ENCODE measurements at regions not wholly inside any gene's neighbourhood (a gene's known extent, or its start where the extent isn't known, plus 50 kb on each side); places are given as distances from the start of the nearest gene placed in this dataset.

GRCh38 chr13:110815471-110816204 is 99.2 kb downstream of the ANKRD10 start:
- no peaks in the 10 kb centered on the region for H3K9me2 ChIP-seq (replicated peaks; ENCODE audit: control insufficient read depth, low read length)
- TF ChIP-seq EZH2phosphoT487 (IDR thresholded peaks at IDR 0.05; ENCODE audit: borderline replicate concordance, low read length) = no peak
- TF ChIP-seq, protein P1, sequence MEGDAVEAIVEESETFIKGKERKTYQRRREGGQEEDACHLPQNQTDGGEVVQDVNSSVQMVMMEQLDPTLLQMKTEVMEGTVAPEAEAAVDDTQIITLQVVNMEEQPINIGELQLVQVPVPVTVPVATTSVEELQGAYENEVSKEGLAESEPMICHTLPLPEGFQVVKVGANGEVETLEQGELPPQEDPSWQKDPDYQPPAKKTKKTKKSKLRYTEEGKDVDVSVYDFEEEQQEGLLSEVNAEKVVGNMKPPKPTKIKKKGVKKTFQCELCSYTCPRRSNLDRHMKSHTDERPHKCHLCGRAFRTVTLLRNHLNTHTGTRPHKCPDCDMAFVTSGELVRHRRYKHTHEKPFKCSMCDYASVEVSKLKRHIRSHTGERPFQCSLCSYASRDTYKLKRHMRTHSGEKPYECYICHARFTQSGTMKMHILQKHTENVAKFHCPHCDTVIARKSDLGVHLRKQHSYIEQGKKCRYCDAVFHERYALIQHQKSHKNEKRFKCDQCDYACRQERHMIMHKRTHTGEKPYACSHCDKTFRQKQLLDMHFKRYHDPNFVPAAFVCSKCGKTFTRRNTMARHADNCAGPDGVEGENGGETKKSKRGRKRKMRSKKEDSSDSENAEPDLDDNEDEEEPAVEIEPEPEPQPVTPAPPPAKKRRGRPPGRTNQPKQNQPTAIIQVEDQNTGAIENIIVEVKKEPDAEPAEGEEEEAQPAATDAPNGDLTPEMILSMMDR (IDR thresholded peaks at IDR 0.05; ENCODE audit: low read depth, low read length, poor library complexity, severe bottlenecking) = no peak

DNA sequence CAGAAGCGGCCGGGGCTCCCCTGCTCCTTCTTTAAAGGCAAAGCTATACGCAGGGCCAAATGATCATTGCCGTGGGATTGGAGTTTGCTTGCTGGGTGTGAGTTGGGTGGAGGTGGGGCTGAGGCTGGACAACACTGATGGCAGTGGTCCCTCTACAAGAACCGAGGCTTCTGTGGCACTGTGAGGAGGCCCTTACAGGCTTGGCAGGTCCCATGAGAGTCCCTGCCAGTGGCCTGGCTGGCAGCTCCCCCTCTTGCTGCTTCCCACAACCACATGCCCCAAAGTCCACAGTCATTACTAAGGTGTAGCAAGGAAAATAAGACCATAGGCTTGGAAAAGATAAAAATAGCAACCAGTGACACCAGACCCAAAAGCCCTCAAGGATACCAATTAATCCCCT is 98.4 kb downstream of the ANKRD10 start:
- Histone ChIP-seq H3F3A (ENCODE audit: control insufficient read depth, insufficient read depth) (no peaks in the 10 kb centered on the region), H3K4me1 (ENCODE audit: control insufficient read depth, low read length) (no peaks in the 10 kb centered on the region), H3K79me2 (ENCODE audit: control insufficient read depth, low read length) (no peaks in the 10 kb centered on the region), H4K20me1 (ENCODE audit: control insufficient read depth, insufficient read depth, low read depth, low read length) (no peaks in the 10 kb centered on the region), H3K4me2 (ENCODE audit: low read length) (no peak overlapping the region), H3K36me3 (ENCODE audit: control insufficient read depth, low read length) (no peaks in the 10 kb centered on the region), H3K27ac (ENCODE audit: low read depth, low read length) (no peak overlapping the region), H3K4me3 (ENCODE audit: low read length) (no peak overlapping the region), H3K27me3 (ENCODE audit: control insufficient read depth, low read length) (no peaks in the 10 kb centered on the region), H3K9me2 (replicated peaks; ENCODE audit: control insufficient read depth, low read length) (no peaks in the 10 kb centered on the region), H3K9me3 (ENCODE audit: control insufficient read depth, insufficient read depth, low read length) (no peaks in the 10 kb centered on the region)
- no peak for TF ChIP-seq EZH2phosphoT487 (IDR thresholded peaks at IDR 0.05; ENCODE audit: borderline replicate concordance, low read length)
- TF ChIP-seq, protein P1 (IDR thresholded peaks at IDR 0.05; ENCODE audit: low read depth, low read length, poor library complexity, severe bottlenecking) = no peak

More at GRCh38 chr13:110815471-110816204, 99.2 kb downstream of the ANKRD10 start:
- Histone ChIP-seq H3K4me3 (ENCODE audit: low read length) (no peak overlapping the region), H3K27ac (ENCODE audit: low read depth, low read length) (no peak overlapping the region), H3K4me1 (ENCODE audit: control insufficient read depth, low read length) (no peaks in the 10 kb centered on the region), H3F3A (ENCODE audit: control insufficient read depth, insufficient read depth) (no peaks in the 10 kb centered on the region), H3K79me2 (ENCODE audit: control insufficient read depth, low read length) (no peaks in the 10 kb centered on the region), H3K36me3 (ENCODE audit: control insufficient read depth, low read length) (no peaks in the 10 kb centered on the region), H3K27me3 (ENCODE audit: control insufficient read depth, low read length) (no peaks in the 10 kb centered on the region), H3K9me3 (ENCODE audit: control insufficient read depth, insufficient read depth, low read length) (no peaks in the 10 kb centered on the region), H4K20me1 (ENCODE audit: control insufficient read depth, insufficient read depth, low read depth, low read length) (no peaks in the 10 kb centered on the region), H3K4me2 (ENCODE audit: low read length) (no peak overlapping the region)

DNA sequence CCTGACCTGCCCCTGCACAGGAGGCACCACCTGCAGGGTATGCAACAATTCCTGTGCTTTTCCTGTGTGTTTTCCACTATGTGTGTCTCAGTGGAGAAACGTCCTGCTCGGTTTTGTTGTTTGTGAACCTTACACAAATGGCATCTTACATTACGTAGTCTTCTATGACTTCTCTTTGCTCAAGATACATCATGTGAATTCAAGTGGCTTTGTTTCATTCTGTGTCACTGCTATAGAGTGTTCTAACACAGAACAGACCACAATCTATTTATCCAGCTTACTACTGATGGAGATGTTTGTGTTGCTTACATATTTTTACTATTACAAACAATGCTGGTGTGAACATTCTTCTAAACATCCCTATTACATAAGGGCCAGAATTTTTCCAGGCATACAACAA is 97.7 kb downstream of the ANKRD10 start:
- TF ChIP-seq, protein P1 (IDR thresholded peaks at IDR 0.05; ENCODE audit: low read depth, low read length, poor library complexity, severe bottlenecking) = no peak
- no peak for TF ChIP-seq EZH2phosphoT487 (IDR thresholded peaks at IDR 0.05; ENCODE audit: borderline replicate concordance, low read length)
- no peak overlapping the region for H3K27ac ChIP-seq (ENCODE audit: low read depth, low read length)
- H3F3A ChIP-seq (ENCODE audit: control insufficient read depth, insufficient read depth) = no peaks in the 10 kb centered on the region
- no peaks in the 10 kb centered on the region for H3K9me3 ChIP-seq (ENCODE audit: control insufficient read depth, insufficient read depth, low read length)
- no peaks in the 10 kb centered on the region for H3K79me2 ChIP-seq (ENCODE audit: control insufficient read depth, low read length)
- H4K20me1 ChIP-seq (ENCODE audit: control insufficient read depth, insufficient read depth, low read depth, low read length) = no peaks in the 10 kb centered on the region
- H3K9me2 ChIP-seq (replicated peaks; ENCODE audit: control insufficient read depth, low read length) = no peaks in the 10 kb centered on the region
- no peak overlapping the region for H3K4me3 ChIP-seq (ENCODE audit: low read length)
- no peaks in the 10 kb centered on the region for H3K4me1 ChIP-seq (ENCODE audit: control insufficient read depth, low read length)
- no peaks in the 10 kb centered on the region for H3K27me3 ChIP-seq (ENCODE audit: control insufficient read depth, low read length)
- no peak overlapping the region for H3K4me2 ChIP-seq (ENCODE audit: low read length)
- no peaks in the 10 kb centered on the region for H3K36me3 ChIP-seq (ENCODE audit: control insufficient read depth, low read length)
